Left ventricle myocardium inferior (tissue), 1 donor: ENCODE measurements at regions not wholly inside any gene's neighbourhood (a gene's known extent, or its start where the extent isn't known, plus 50 kb on each side); places are given as distances from the start of the nearest gene placed in this dataset.
A peak's percentile ranks its signal among the peaks of the same experiment; 100 is the strongest.

Experiments used
- DNase-seq: peaks from one replicate; pipeline ENCODE4 v3.0.0-alpha.2; 2020
- H3K27ac ChIP-seq: fragments of 200-600 bp; replicated peaks from 2 replicates; pipeline ENCODE4 v1.8.0; 2021
- H3K27me3 ChIP-seq: fragments of 200-600 bp; 2 replicates; pipeline ENCODE4 v1.8.0; 2021; ENCODE audit warnings: low read depth
- H3K36me3 ChIP-seq: fragments of 200-600 bp; 2 replicates; pipeline ENCODE4 v1.8.0; 2021
- H3K4me1 ChIP-seq: fragments of 200-600 bp; 2 replicates; pipeline ENCODE4 v1.8.0; 2021
- H3K4me3 ChIP-seq: fragments of 200-600 bp; 2 replicates; pipeline ENCODE4 v1.8.0; 2021; ENCODE audit warnings: mild to moderate bottlenecking, moderate library complexity
- H3K9me3 ChIP-seq: fragments of 200-600 bp; replicated peaks from 2 replicates; pipeline ENCODE4 v1.8.0; 2021
- CTCF ChIP-seq: fragments of 200-600 bp; IDR thresholded peaks from 2 replicates; pipeline ENCODE4 v1.8.0; 2021; ENCODE audit warnings: antibody characterized with exemption, mild to moderate bottlenecking, borderline replicate concordance
- intact Hi-C: fragments of 100-400 bp; cut with micrococcal nuclease; formaldehyde crosslinking; loops from one replicate; pipeline ENCODE4 v1.11.0; 2022
- donor health status: DM: no; HTN: yes; CAD: no; lungs with severe emphysema.

GRCh38 chr20:19073584-19074218 is 138.7 kb upstream of the SLC24A3 start:
- intact Hi-C loops, result no loop called here
- peak; percentile 33 for TF ChIP-seq CTCF
- Histone ChIP-seq H3K27me3 (peaks cover 4% of the 10 kb centered on the region), H3K9me3 (no peaks in the 10 kb centered on the region), H3K27ac (no peak overlapping the region), H3K4me3 (no peak overlapping the region), H3K4me1 (no peaks in the 10 kb centered on the region), H3K36me3 (no peaks in the 10 kb centered on the region)
- DNase-seq, result no peak

GRCh38 chr20:19074356-19074755 is 138.1 kb upstream of the SLC24A3 start:
- Histone ChIP-seq H3K9me3 (no peaks in the 10 kb centered on the region), H3K4me1 (no peaks in the 10 kb centered on the region), H3K36me3 (no peaks in the 10 kb centered on the region), H3K4me3 (no peak overlapping the region), H3K27ac (no peak overlapping the region), H3K27me3 (peaks cover 4% of the 10 kb centered on the region)
- intact Hi-C loops, result no loop called here
- TF ChIP-seq CTCF, result no peak
- no peak for DNase-seq

- peak; percentile 19 for DNase-seq
Observed at GRCh38 chr20:19074828-19075516, 137.5 kb upstream of the SLC24A3 start.

GRCh38 chr20:19077370-19078220 is 134.8 kb upstream of the SLC24A3 start:
- TF ChIP-seq CTCF, result no peak
- no peak overlapping the region for H3K4me3 ChIP-seq
- DNase-seq, result no peak
- H3K27ac ChIP-seq, result no peak overlapping the region
- H3K4me1 ChIP-seq, result no peaks in the 10 kb centered on the region
- intact Hi-C loops, result no loop called here
- H3K9me3 ChIP-seq, result no peaks in the 10 kb centered on the region
- H3K27me3 ChIP-seq, result peaks cover 4% of the 10 kb centered on the region
- H3K36me3 ChIP-seq, result no peaks in the 10 kb centered on the region

More at GRCh38 chr20:19074828-19075516, 137.5 kb upstream of the SLC24A3 start:
- no peak overlapping the region for H3K27ac ChIP-seq
- no peak for TF ChIP-seq CTCF
- H3K4me1 ChIP-seq, result no peaks in the 10 kb centered on the region
- peaks cover 4% of the 10 kb centered on the region for H3K27me3 ChIP-seq
- no peaks in the 10 kb centered on the region for H3K36me3 ChIP-seq
- intact Hi-C loops, result no loop called here
- H3K4me3 ChIP-seq, result no peak overlapping the region
- no peaks in the 10 kb centered on the region for H3K9me3 ChIP-seq

GRCh38 chr20:19078448-19079373 is 133.7 kb upstream of the SLC24A3 start:
- DNase-seq, result no peak
- intact Hi-C loops, result no loop called here
- Histone ChIP-seq H3K27me3 (peaks cover 4% of the 10 kb centered on the region), H3K27ac (no peak overlapping the region), H3K9me3 (no peaks in the 10 kb centered on the region), H3K4me1 (no peaks in the 10 kb centered on the region), H3K4me3 (no peak overlapping the region), H3K36me3 (no peaks in the 10 kb centered on the region)
- no peak for TF ChIP-seq CTCF
